GM19395 (cell line): ENCODE measurements at regions not wholly inside any gene's neighbourhood (a gene's known extent, or its start where the extent isn't known, plus 50 kb on each side); places are given as distances from the start of the nearest gene placed in this dataset.
A peak's percentile ranks its signal among the peaks of the same experiment; 100 is the strongest.

ENCODE experiments used
- ATAC-seq: cut with Tn5 transposase; IDR thresholded peaks from one replicate; pipeline ENCODE4 v1.9.1; 2021; ENCODE audit warnings: mild to moderate bottlenecking, moderate library complexity; ENCODE audit not compliant: unreplicated experiment

- no peak for ATAC-seq
Measured at GRCh38 chr16:13291591-13292333, 390.4 kb downstream of the SHISA9 start.

- no peak for ATAC-seq
Measured at GRCh38 chr16:13296206-13296605, 394.8 kb downstream of the SHISA9 start.

- ATAC-seq, result no peak
Measured at GRCh38 chr16:13298666-13299065, 397.3 kb downstream of the SHISA9 start.

- ATAC-seq, result no peak
Measured at GRCh38 chr16:13300066-13300840, 398.9 kb downstream of the SHISA9 start.

GRCh38 chr16:13305019-13305755 lies 403.8 kb downstream of the SHISA9 start:
- no peak for ATAC-seq

GRCh38 chr16:13306161-13306995 lies 405.0 kb downstream of the SHISA9 start:
- no peak for ATAC-seq

GRCh38 chr16:13307255-13307654 lies 405.9 kb downstream of the SHISA9 start:
- no peak for ATAC-seq

- ATAC-seq, result no peak
Measured at GRCh38 chr16:13307851-13308250, 406.5 kb downstream of the SHISA9 start.

- ATAC-seq, result no peak
Measured at GRCh38 chr16:13312063-13312462, 410.7 kb downstream of the SHISA9 start.

GRCh38 chr16:13313351-13313750 lies 412.0 kb downstream of the SHISA9 start:
- no peak for ATAC-seq

GRCh38 chr16:13314633-13315032 lies 413.2 kb downstream of the SHISA9 start:
- ATAC-seq, result no peak

- no peak for ATAC-seq
Measured at GRCh38 chr16:13315642-13316427, 414.4 kb downstream of the SHISA9 start.

- peak; percentile 72 for ATAC-seq
Measured at GRCh38 chr16:13322336-13322735, 420.9 kb downstream of the SHISA9 start.

GRCh38 chr16:13324851-13325250 lies 423.5 kb downstream of the SHISA9 start:
- ATAC-seq, result no peak

GRCh38 chr16:13325396-13325795 lies 424.0 kb downstream of the SHISA9 start:
- ATAC-seq, result no peak

- ATAC-seq, result no peak
Measured at GRCh38 chr16:13331918-13332317, 430.5 kb downstream of the SHISA9 start.

- no peak for ATAC-seq
Measured at GRCh38 chr16:13332713-13333255, 431.4 kb downstream of the SHISA9 start.

GRCh38 chr16:13333336-13333735 lies 431.9 kb downstream of the SHISA9 start:
- ATAC-seq, result no peak

GRCh38 chr16:13335879-13336278 lies 434.5 kb downstream of the SHISA9 start:
- no peak for ATAC-seq

GRCh38 chr16:13336335-13336734 lies 434.9 kb downstream of the SHISA9 start:
- no peak for ATAC-seq
